Psoas muscle (tissue), 7 donors: ENCODE measurements at regions not wholly inside any gene's neighbourhood (a gene's known extent, or its start where the extent isn't known, plus 50 kb on each side); places are given as distances from the start of the nearest gene placed in this dataset.

ENCODE experiments used
- ATAC-seq, 4 donors: fragments of 200-7000 bp; cut with Tn5 transposase; one replicate each; pipeline ENCODE4 v1.9.1; 2020; ENCODE audit warnings: moderate library complexity in 3 of 4, mild to moderate bottlenecking in 2 of 4
- DNase-seq, 2 donors: peaks; one replicate each; pipeline ENCODE4 v3.0.0-alpha.2; 2020
- H3K27ac ChIP-seq: fragments of 200-600 bp; one replicate; pipeline ENCODE4 v1.8.0; 2022
- H3K27me3 ChIP-seq, 3 donors: fragments of 200-600 bp in 1 of 3; one replicate each; pipeline versions ENCODE4 v1.6.1 to v1.8.0; 2013 to 2022; ENCODE audit warnings: low read length in 2 of 3, mild to moderate bottlenecking in 2 of 3, moderate library complexity in 1 of 3; ENCODE audit not compliant: insufficient read depth in 3 of 3
- H3K36me3 ChIP-seq, 2 donors: fragments of 200-600 bp in 1 of 2; one replicate each; pipeline versions ENCODE4 v1.6.1 to v1.8.0; 2013 to 2022; ENCODE audit warnings: low read depth in 1 of 2, mild to moderate bottlenecking in 1 of 2, moderate library complexity in 1 of 2; ENCODE audit not compliant: insufficient read depth in 1 of 2
- H3K4me1 ChIP-seq: fragments of 200-600 bp; one replicate; pipeline ENCODE4 v1.8.0; 2022
- H3K4me3 ChIP-seq: fragments of 200-600 bp; one replicate; pipeline ENCODE4 v1.8.0; 2022; ENCODE audit warnings: mild to moderate bottlenecking
- H3K9me3 ChIP-seq: fragments of 200-600 bp; one replicate; pipeline ENCODE4 v1.8.0; 2022
- CTCF ChIP-seq: fragments of 200-600 bp; IDR thresholded peaks from one replicate; pipeline ENCODE4 v1.8.0; 2022; ENCODE audit warnings: antibody characterized with exemption
- WGBS, 3 donors: extraction: QIAGEN DNeasy Blood & Tissue Kit; methylation state at CpG; one replicate each; pipeline versions ENCODE4 v1.1.6 to v1.1.7; 2013; 5-methylcytosine and 5-hydroxymethylcytosine counted together
- intact Hi-C, 2 donors: fragments of 100-400 bp; cut with DNase I; formaldehyde crosslinking; loops; one replicate each; pipeline versions ENCODE4 v1.11.0 to v1.14.2; 2022
- donor health status: healthy with polysubstance abuse.
- donor health status: DM: no; HTN: no; CAD: no; lungs with moderate emphysema.
- donor health status: Bipolar disorder and iron deficiency.
- donor health status: healthy.
- donor health status: DM: yes; HTN: yes; CAD: no.
- donor health status: DM: no; HTN: no; CAD: no.
- donor health status: DM: yes; HTN: yes; CAD: no.

GRCh38 chr12:107873223-107873622, 98.7 kb downstream of the ASCL4 start:
- WGBS, 3 donors: 51 to 55% (median 52%) methylated on average over 14 of the region's 14 CpGs
- no peaks in the 10 kb centered on the region for H3K36me3 ChIP-seq
- no peak for ATAC-seq
- H3K27ac ChIP-seq: no peak overlapping the region
- no peaks in the 10 kb centered on the region for H3K9me3 ChIP-seq
- no peak for TF ChIP-seq CTCF
- H3K27me3 ChIP-seq: peaks cover 0 to 10% (median 0%) of the 10 kb centered on the region in 3 donors
- DNase-seq: no peak
- H3K4me1 ChIP-seq: no peaks in the 10 kb centered on the region
- intact Hi-C loops: no loop called here
- H3K4me3 ChIP-seq: no peak overlapping the region

- intact Hi-C loops: no loop called here
- H3K27ac ChIP-seq: no peak overlapping the region
- H3K4me3 ChIP-seq: no peak overlapping the region
- no peak for TF ChIP-seq CTCF
- WGBS, 3 donors: 39 to 60% (median 60%) methylated on average over 7 of the region's 7 CpGs
- no peaks in the 10 kb centered on the region for H3K36me3 ChIP-seq
- DNase-seq (no peak), ATAC-seq (no peak)
- H3K27me3 ChIP-seq: peaks cover 0 to 10% (median 0%) of the 10 kb centered on the region in 3 donors
- no peaks in the 10 kb centered on the region for H3K9me3 ChIP-seq
- no peaks in the 10 kb centered on the region for H3K4me1 ChIP-seq
Measured at GRCh38 chr12:107875786-107876185, 101.3 kb downstream of the ASCL4 start.

GRCh38 chr12:107884769-107885694, 110.5 kb downstream of the ASCL4 start:
- peak; percentile 47 for TF ChIP-seq CTCF
- no peaks in the 10 kb centered on the region for H3K36me3 ChIP-seq
- no peak overlapping the region for H3K4me3 ChIP-seq
- intact Hi-C loops: loop anchor here in 1 of 2 donors (5.0 to 10.0 kb wide), 2 partner anchors 120 to 208 kb away; partner anchors contain the start of gene PRDM4
- no peak overlapping the region for H3K27ac ChIP-seq
- H3K27me3 ChIP-seq: peaks cover 0 to 3% (median 0%) of the 10 kb centered on the region in 3 donors
- H3K9me3 ChIP-seq: no peaks in the 10 kb centered on the region
- no peak for ATAC-seq
- no peaks in the 10 kb centered on the region for H3K4me1 ChIP-seq
- WGBS, 3 donors: 12 to 14% (median 13%) methylated on average over 7 of the region's 7 CpGs
- DNase-seq: peak in 1 of 2 donors; percentile 31

- DNase-seq (no peak), ATAC-seq (no peak)
- Histone ChIP-seq H3K4me3 (no peak overlapping the region), H3K4me1 (no peaks in the 10 kb centered on the region), H3K27ac (no peak overlapping the region), H3K27me3 (peaks cover 0 to 3% (median 3%) of the 10 kb centered on the region in 3 donors), H3K36me3 (no peaks in the 10 kb centered on the region), H3K9me3 (no peaks in the 10 kb centered on the region)
- intact Hi-C loops: loop anchor here in 1 of 2 donors (5.0 to 10.0 kb wide), 2 partner anchors 124 to 211 kb away; partner anchors contain the start of gene PRDM4
- WGBS, 3 donors: 83 to 87% (median 85%) methylated on average over 4 of the region's 4 CpGs
- TF ChIP-seq CTCF: no peak
Measured at GRCh38 chr12:107888789-107889188, 114.3 kb downstream of the ASCL4 start.
